Raji (cell line): ENCODE measurements at regions not wholly inside any gene's neighbourhood (a gene's known extent, or its start where the extent isn't known, plus 50 kb on each side); places are given as distances from the start of the nearest gene placed in this dataset.
A peak's percentile ranks its signal among the peaks of the same experiment; 100 is the strongest.

Source experiments
- POLR2A ChIP-seq: IDR thresholded peaks from 2 replicates; pipeline ENCODE4 v1.6.1; 2011; ENCODE audit warnings: low read depth, low read length, control low read depth; ENCODE audit not compliant: insufficient read depth

DNA sequence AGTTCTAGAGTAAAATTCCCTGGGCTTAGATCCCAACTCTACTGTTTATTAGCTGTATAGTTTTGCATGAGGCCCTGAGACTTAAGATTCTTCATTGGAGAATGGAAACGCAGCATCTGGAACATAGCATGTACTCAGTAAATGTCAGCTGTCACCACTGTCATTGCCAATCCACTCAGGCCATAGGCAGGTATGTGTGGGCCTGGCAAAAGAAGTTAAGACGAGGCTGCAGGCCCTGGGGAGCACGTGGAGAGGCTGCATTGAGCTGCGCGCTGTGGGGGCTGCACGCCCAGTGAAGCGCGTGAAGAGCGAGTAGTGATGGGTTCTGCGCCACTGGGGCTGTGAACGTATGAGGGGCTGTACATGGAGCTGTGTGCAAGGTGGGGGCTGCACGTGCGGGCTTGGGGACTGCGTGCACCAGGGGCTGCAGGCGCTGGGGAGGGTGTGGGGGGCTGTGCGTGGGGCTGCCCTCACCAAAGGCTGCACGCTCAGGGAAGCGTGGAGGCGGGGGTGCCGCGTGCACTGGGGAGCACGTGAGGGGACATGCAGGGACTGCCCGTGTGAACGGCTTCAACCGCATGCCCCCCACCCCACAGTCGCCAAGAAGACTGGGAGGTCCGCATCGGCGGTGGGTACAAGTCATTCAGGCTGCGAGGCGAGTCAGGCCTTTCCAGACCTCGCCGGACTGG lies 85.5 kb downstream of the PRR15 start:
- TF ChIP-seq POLR2A: no peak

DNA sequence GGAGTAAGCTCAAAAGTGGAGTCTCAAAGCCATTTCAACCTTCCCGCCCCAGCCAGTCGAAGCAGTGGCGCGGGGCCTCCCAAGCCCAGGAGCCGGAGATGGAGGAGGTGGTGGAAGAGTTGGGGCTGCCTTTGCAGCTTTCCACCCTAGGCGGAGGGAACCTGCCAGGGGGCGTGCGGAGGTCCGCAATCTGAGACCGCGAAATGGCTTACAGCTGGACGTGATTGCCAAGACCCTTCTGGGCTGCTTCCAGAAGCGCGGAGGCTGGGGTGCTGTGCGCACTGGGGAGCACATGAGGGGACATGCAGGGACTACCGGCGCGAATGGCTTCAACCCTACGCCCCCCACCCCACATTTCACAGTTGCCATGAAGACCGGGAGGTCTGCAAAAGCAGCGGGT lies 86.2 kb downstream of the PRR15 start:
- TF ChIP-seq POLR2A: no peak

DNA sequence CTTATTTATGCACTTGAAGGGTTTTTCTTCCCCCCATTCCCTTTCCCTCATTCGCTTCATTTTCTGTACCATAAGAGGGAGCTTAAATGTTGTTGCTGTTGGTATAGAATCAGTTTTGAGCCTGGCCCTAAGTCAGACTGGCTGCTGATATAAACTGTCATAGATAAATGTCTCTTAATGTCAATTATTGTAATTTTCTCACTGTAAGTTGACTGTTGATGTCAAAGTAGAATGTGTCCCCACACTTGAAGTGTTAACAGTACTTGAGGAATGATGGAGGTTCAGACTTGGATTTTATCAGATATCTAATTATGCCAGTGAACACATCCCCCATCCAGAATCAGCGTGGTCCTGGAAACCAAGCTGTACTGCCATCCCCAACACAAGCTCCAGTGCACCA lies 87.8 kb downstream of the PRR15 start:
- no peak for TF ChIP-seq POLR2A

DNA sequence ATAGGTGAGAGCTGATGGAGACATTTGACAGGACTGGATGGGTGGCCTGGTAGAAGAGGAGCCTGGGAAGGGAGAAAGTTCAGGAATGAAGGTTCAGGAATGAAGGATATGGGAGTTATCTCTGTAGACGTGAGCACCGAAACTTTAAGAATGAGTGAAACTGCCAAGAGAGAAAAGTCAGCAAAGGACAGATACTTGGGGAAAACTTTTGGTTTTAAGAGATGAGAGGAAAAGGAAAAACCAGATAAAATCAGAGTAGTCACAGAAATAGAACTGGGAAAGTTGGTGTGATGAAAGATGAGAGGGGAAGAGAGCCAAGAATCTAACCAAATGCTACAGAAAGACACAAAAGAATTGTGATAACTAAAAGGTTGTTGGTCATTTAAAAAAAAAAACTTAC lies 88.9 kb downstream of the PRR15 start:
- TF ChIP-seq POLR2A: no peak

DNA sequence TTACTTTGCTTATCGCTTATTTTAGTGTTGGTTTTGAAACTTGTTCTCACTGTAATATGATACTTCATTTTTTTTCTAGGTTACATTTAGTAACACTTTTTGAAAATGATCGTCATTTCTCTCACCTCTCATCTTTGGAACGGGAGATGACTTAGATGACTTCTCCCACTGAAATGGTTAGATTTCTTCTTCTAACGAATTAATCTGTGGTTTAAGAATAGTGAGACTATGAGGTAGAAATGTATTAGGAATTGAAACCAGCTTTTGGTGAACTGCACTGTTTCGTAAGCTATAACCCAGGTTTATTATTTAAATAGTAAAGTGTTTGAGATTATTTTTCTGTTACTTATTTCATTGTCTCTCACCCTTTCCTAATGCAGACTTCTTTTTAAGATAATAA lies 93.7 kb downstream of the PRR15 start:
- TF ChIP-seq POLR2A: no peak

DNA sequence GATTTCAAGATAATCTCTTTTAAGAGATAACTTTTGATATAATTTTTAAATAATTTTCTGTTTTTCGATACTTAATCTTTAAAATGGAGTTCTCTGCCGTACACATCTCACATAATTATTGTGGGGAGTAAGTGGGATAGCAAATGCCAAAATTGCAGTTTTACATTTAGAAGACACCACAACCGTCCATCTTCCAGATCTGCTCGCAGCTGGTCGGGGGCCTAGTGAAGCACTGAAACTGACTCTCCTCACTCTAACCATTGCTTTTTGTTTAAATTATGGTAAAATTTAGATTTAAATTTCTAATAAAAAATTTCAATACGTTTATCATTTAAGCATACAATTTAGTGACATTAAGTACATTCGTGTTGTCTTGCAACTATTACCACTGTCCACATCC lies 94.2 kb downstream of the PRR15 start:
- no peak for TF ChIP-seq POLR2A

DNA sequence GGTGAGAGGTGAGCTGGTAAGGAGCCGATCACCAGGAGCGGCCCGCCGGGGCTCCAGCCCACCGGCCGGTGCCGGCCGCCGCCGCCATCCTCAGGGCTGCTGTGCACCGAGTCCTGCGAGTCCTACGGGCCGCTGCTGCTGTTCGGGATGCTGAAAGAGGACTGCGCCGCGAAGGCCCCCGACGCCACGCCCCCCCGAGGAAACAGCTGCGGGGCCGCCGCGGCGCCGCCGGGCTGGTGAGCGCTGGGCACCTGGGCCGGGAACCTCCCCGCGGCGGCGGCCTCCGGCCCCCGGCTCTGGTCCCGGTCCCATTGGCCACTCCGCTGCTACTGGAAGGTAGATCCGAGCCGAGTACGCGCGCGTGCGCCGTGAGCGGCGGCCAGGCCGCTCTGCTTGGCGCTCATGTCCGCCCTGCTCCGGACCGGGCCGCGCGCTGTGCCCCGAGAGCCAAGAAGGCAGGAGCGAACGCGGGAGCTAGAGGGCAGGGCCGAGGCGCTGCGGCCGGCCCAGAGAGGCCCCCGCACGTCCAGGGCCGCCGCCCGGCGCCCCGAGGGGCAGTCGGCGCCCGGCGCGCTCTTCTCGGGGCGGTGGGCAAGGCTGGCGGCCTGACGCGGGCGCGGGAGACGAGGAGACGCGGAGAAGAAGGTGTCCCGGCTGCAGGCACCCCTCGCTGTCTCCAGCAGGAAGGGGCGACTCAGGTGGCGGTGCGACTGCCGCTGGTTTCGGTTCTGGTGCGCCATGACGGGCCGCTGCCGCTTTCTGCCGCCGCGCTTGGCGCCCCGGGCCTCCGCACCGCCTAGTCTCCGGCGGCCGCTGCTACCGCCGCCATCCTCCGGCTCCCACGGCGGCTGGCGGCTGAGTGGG lies 121.3 kb upstream of the WIPF3 start:
- peak; percentile 12; the same call in 1 of the 2 replicates for TF ChIP-seq POLR2A

DNA sequence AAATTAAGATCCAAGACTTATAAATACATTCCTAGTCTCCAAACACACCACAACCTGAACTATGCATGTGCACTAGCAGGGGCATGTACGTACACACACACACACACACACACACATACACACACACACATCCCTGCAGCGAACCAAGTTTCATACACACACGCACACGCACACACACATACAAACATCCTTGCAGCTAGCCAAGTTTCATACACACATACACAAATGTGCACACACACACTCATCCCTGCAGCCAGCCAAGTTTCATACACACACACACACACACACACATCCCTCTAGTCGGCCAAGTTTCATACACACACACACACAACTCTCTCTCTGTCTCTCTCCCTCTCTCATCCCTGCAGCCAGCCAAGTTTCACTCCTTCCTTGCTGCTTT lies 82.7 kb upstream of the WIPF3 start:
- no peak for TF ChIP-seq POLR2A

DNA sequence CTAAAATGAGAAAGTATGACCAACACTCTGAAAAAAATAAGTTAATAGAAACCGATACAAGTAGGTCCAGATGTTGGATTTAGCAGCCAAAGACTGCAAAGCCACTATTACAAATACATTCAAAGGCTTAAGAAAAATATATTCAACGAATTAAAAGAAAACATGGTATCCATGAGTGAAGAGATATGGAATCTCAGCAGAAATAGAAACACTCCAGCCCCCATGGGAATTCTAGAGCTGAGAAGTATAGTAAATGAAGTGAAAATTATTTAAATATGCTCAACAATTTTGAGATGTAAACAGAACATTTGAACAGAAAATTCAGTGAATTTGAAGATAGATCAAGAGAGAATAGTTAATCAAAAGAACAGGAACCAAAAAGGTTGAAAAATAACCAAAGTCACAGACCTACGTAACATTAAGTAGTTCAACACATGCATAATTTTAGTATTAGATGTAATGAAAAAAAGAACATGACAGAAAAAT lies 72.0 kb upstream of the WIPF3 start:
- TF ChIP-seq POLR2A: no peak

DNA sequence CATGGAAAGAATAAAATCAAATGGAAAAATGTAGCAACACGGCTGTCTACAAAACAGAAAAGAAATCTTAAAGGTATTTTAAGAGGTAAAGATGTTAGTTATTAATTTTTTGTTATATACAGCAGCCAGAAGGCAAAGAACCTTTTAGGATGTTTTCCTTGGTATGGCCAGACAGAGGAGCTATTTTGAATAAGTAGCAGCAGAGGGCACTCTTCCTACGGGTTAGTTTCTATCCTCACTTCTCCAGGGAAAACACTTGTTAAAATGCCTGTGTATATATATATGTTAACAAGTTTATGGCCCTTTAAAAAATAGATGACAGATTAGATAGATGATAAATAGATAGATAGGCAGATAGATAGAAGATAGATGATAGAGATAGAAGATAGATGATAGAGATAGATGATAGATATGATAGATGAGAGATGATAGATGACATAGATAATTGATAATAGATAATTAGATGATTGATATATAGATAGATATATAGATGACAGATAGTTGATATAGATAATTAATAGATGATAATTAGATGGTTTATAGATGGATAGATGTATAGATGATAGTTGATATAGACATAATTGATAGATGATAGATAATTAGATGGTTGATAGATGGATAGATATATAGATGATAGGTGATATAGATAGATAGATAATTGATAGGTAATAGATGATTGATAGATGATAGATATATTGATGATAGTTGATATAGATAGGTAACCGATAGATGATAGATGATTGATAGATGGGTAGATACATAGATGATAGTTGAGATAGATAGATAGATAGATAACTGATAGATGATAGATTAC lies 57.8 kb upstream of the WIPF3 start:
- TF ChIP-seq POLR2A: no peak

DNA sequence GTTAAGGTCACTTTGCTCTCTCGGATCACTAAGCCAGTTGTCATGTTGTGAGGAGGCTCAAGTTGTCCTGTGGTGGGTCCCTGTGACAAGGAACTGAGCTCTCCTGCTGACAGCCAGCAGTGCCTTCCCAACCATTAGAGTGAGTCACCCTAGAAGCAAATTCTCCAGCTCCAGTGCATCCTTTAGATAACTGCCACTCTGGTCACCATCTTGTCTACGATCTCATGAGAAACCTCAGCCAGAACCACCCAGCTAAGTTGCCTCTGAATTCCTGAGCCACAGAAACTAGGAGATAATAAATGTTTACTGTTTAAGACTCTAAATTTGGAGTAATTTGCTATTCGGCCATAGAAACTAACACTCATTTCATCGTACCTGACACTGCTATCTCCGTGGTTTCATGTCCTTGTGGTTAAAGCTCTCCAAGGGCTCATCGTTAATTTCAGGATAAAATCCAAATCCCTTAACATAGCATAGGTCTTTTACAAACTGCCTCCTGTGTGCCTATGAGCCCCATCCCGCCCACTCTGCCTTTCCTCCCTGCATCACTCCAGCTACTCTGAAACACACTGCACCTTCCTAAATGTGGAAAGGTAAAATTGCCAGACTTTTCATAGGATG lies 56.5 kb upstream of the WIPF3 start:
- no peak for TF ChIP-seq POLR2A

DNA sequence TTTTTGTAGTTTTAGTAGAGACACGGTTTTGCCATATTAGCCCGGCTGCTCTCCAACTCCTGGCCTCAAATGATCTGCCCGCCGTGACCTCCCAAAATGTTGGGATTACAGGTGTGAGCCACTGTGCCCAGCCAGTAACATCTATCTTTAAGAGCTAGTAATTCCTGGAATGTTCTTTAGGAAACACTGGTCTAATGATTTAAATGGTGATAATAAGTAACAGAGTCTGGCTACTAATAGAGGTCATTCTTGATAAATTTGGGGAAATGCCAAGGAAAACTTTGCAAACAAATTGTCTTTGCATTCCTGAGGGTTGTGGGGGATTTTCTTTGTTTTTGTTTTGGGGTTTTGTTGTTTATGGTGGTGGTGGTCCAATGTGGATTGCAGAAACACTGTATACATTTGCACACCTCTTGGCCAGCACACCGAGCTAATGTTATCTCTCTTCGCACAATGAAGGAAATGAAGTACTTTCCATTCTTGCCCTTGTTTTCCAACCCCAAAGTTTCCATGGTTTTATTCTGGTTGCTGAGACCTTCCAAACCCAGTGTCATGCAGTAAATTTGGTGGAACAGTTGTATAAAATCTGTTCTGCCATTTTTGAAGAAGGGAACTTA lies 51.3 kb upstream of the WIPF3 start:
- TF ChIP-seq POLR2A: no peak
